ENCODE measurements at regions not wholly inside any gene's neighbourhood (a gene's known extent, or its start where the extent isn't known, plus 50 kb on each side); places are given as distances from the start of the nearest gene placed in this dataset.

- TF ChIP-seq CTCF (IDR thresholded peaks at IDR 0.05): no peak
- TF ChIP-seq POLR2A (IDR thresholded peaks at IDR 0.05): no peak
Measured at GRCh38 chr12:25797386-25797785, 161.1 kb upstream of the RASSF8 start.
